PC-9 (cell line): ENCODE measurements at regions not wholly inside any gene's neighbourhood (a gene's known extent, or its start where the extent isn't known, plus 50 kb on each side); places are given as distances from the start of the nearest gene placed in this dataset.

ENCODE experiments used
- BruUV-seq: library from RNA; stranded (reverse); fragments of 400-500 nt; replicated peaks from 2 replicates; lab custom pipeline; 2021; lab: Mats Ljungman, UMichigan
- CTCF ChIA-PET: fragments of 300-600 bp; sonication (Branson Sonifier 250); formaldehyde crosslinking; loops from one replicate; lab custom pipeline; 2022; ENCODE audit warnings: antibody characterized with exemption; lab: Charles Lee
- POLR2A ChIA-PET: fragments of 300-600 bp; sonication (Branson Sonifier 250); formaldehyde crosslinking; loops from one replicate; lab custom pipeline; 2022; ENCODE audit warnings: antibody characterized with exemption; ENCODE audit not compliant: unreplicated experiment; lab: Charles Lee
- DNase-seq, 2 experiments: peaks; one replicate each; pipeline versions ENCODE4 v3.0.0 to v3.0.0-alpha.2; 2015 to 2022; ENCODE audit warnings: mixed read lengths in 1 of 2
- H2AFZ ChIP-seq: fragments of 200-600 bp; sonication (generic); 2 replicates; pipeline ENCODE4 v1.8.1; 2017; ENCODE audit warnings: antibody characterized with exemption
- H3F3A ChIP-seq: fragments of 200-600 bp; sonication (generic); 2 replicates; pipeline ENCODE4 v1.8.1; 2017; ENCODE audit warnings: antibody characterized with exemption, mild to moderate bottlenecking, low read depth; ENCODE audit not compliant: insufficient read depth
- H3K27ac ChIP-seq: fragments of 200-600 bp; sonication (generic); 2 replicates; pipeline ENCODE4 v1.6.1; 2016; ENCODE audit warnings: mixed run types
- H3K27me3 ChIP-seq: fragments of 200-600 bp; sonication (generic); 2 replicates; pipeline ENCODE4 v1.6.1; 2016; ENCODE audit warnings: low read depth, mixed run types; ENCODE audit not compliant: insufficient read depth
- H3K36me3 ChIP-seq: fragments of 200-600 bp; sonication (generic); 2 replicates; pipeline ENCODE4 v1.6.1; 2016; ENCODE audit warnings: low read depth, mixed run types
- H3K4me1 ChIP-seq: fragments of 200-600 bp; sonication (generic); replicated peaks from 2 replicates; pipeline ENCODE4 v1.6.1; 2016; ENCODE audit warnings: mixed run types; ENCODE audit not compliant: insufficient read depth
- H3K4me2 ChIP-seq: fragments of 200-600 bp; sonication (generic); 2 replicates; pipeline ENCODE4 v1.6.1; 2017; ENCODE audit warnings: mixed run types
- H3K4me3 ChIP-seq: fragments of 200-600 bp; sonication (generic); 2 replicates; pipeline ENCODE4 v1.6.1; 2016; ENCODE audit warnings: mixed run types
- H3K79me2 ChIP-seq: fragments of 200-600 bp; sonication (generic); 2 replicates; pipeline ENCODE4 v1.6.1; 2017; ENCODE audit warnings: low read depth, mixed run types
- H3K9me2 ChIP-seq: fragments of 200-600 bp; sonication (generic); 2 replicates; pipeline ENCODE4 v1.8.1; 2017; ENCODE audit warnings: mild to moderate bottlenecking; ENCODE audit not compliant: insufficient read depth
- H3K9me3 ChIP-seq: fragments of 200-600 bp; sonication (generic); 2 replicates; pipeline ENCODE4 v1.8.1; 2016; ENCODE audit warnings: low read depth; ENCODE audit not compliant: insufficient read depth
- H4K20me1 ChIP-seq: fragments of 200-600 bp; sonication (generic); 2 replicates; pipeline ENCODE4 v1.8.1; 2017; ENCODE audit not compliant: insufficient read depth
- CTCF ChIP-seq: fragments of 200-600 bp; sonication (generic); conservative IDR thresholded peaks from 2 replicates; pipeline ENCODE4 v1.6.1; 2017; ENCODE audit warnings: mixed run types, antibody characterized with exemption, mild to moderate bottlenecking, moderate library complexity
- EZH2 ChIP-seq: fragments of 200-600 bp; sonication (generic); IDR thresholded peaks from 2 replicates; pipeline ENCODE4 v1.8.0; 2017; ENCODE audit warnings: antibody characterized with exemption, low read depth
- intact Hi-C: fragments of 100-400 bp; cut with micrococcal nuclease; formaldehyde crosslinking; loops from one replicate; pipeline ENCODE4 v1.10.0; 2022; ENCODE audit not compliant: unreplicated experiment

GRCh38 chr6:98775205-98775604 is 59.2 kb upstream of the POU3F2 start:
- POLR2A ChIA-PET: no interaction called here
- Histone ChIP-seq H3K4me1 (no peaks in the 10 kb centered on the region), H3K36me3 (no peaks in the 10 kb centered on the region), H3K9me2 (no peaks in the 10 kb centered on the region), H3K79me2 (no peaks in the 10 kb centered on the region), H3K27ac (no peak overlapping the region), H3K27me3 (no peaks in the 10 kb centered on the region), H3K4me2 (no peak overlapping the region), H3K4me3 (no peak overlapping the region), H4K20me1 (no peaks in the 10 kb centered on the region), H3F3A (no peaks in the 10 kb centered on the region), H3K9me3 (no peaks in the 10 kb centered on the region), H2AFZ (no peak overlapping the region)
- CTCF ChIA-PET: no interaction called here
- BruUV-seq: no TSS peak
- no peak for TF ChIP-seq CTCF
- no peak for TF ChIP-seq EZH2
- no peak for DNase-seq
- intact Hi-C loops: no loop called here

- H3K27ac ChIP-seq: no peak overlapping the region
- H2AFZ ChIP-seq: no peak overlapping the region
- POLR2A ChIA-PET: no interaction called here
- H3K79me2 ChIP-seq: no peaks in the 10 kb centered on the region
- H3F3A ChIP-seq: no peaks in the 10 kb centered on the region
- intact Hi-C loops: no loop called here
- no peak overlapping the region for H3K4me3 ChIP-seq
- no peak overlapping the region for H3K4me2 ChIP-seq
- no peaks in the 10 kb centered on the region for H4K20me1 ChIP-seq
- TF ChIP-seq CTCF (no peak), EZH2 (no peak)
- CTCF ChIA-PET: no interaction called here
- H3K9me2 ChIP-seq: no peaks in the 10 kb centered on the region
- H3K9me3 ChIP-seq: no peaks in the 10 kb centered on the region
- H3K4me1 ChIP-seq: no peaks in the 10 kb centered on the region
- H3K27me3 ChIP-seq: no peaks in the 10 kb centered on the region
- DNase-seq: no peak
- BruUV-seq: no TSS peak
- H3K36me3 ChIP-seq: no peaks in the 10 kb centered on the region
Measured at GRCh38 chr6:98777762-98778161, 56.6 kb upstream of the POU3F2 start.

DNA sequence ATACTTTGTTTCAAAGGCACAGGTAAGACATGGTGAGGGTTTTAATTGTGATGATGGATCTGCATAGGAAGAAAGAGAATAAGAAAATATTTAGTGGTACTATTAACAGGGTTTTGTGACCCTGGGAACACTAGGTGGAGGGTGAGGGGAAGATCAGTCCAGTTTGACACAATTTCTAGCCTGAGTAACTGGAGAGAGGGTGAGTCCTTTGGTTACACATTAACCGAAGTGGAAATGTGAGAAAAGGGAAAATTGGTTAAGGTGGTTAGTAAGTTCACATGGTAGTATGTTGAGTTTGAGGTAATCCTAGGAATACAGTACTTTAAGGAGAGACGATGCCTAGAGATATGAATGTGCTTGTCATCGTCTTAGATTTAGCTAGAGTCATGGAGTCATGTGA is 54.8 kb upstream of the POU3F2 start:
- intact Hi-C loops: no loop called here
- BruUV-seq: no TSS peak
- no peaks in the 10 kb centered on the region for H3K79me2 ChIP-seq
- H3K4me3 ChIP-seq: no peak overlapping the region
- H3K4me1 ChIP-seq: no peaks in the 10 kb centered on the region
- H3K27ac ChIP-seq: no peak overlapping the region
- ChIA-PET POLR2A (no interaction called here), CTCF (no interaction called here)
- no peak overlapping the region for H2AFZ ChIP-seq
- no peaks in the 10 kb centered on the region for H3K9me2 ChIP-seq
- no peaks in the 10 kb centered on the region for H3K9me3 ChIP-seq
- no peaks in the 10 kb centered on the region for H3K27me3 ChIP-seq
- H3K36me3 ChIP-seq: no peaks in the 10 kb centered on the region
- no peak for DNase-seq
- H4K20me1 ChIP-seq: no peaks in the 10 kb centered on the region
- no peaks in the 10 kb centered on the region for H3F3A ChIP-seq
- H3K4me2 ChIP-seq: no peak overlapping the region
- TF ChIP-seq EZH2 (no peak), CTCF (no peak)
